ENCODE measurements at regions not wholly inside any gene's neighbourhood (a gene's known extent, or its start where the extent isn't known, plus 50 kb on each side); places are given as distances from the start of the nearest gene placed in this dataset.
A peak's percentile ranks its signal among the peaks of the same experiment; 100 is the strongest.

DNA sequence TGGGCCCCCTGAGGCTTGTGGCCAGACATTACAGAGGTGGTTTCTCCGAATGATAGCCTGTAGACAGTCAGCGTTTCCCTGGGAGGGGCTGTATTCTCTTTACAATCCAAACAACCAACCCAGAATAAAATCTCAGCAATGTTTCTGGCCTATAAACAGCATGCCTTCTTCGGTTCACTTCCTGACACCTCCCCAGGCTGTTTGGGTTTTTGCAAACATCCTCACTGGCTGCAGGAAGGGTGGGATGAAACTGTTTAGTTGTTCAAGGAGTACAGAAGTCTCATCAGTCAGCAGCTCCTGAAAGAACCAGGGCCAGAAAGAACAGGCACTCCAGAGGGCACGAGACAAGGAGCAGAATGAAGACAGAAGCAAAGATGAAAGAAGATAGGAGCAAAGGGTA is 350.0 kb downstream of the QKI start:
- TF ChIP-seq CTCF (optimal IDR thresholded peaks at IDR 0.05 in 1 of 3, IDR thresholded peaks at IDR 0.05 in 1 of 3, conservative IDR thresholded peaks at IDR 0.05 in 1 of 3; ENCODE audit: extremely low read depth in 1 of 3, insufficient read depth in 2 of 3, low read length in 3 of 3) (no peak), EZH2 (IDR thresholded peaks at IDR 0.05; ENCODE audit: low read length) (no peak)
- DNase-seq (ENCODE audit: low read depth, low spot score) (no peak), FAIRE-seq (peak; percentile 44)
- dilution Hi-C loops (cut with MboI; ENCODE audit: extremely low pct_ligation_motif_present, low sequenced_read_pairs) = no loop called here
- H3K27ac ChIP-seq (ENCODE audit: control insufficient read depth, insufficient read depth, low read length) = no peak overlapping the region
- peak overlapping the region; percentile 20 for H3K4me2 ChIP-seq (ENCODE audit: control insufficient read depth, extremely low read depth, insufficient read depth, low read depth, low read length)
- no peaks in the 10 kb centered on the region for H3K9me3 ChIP-seq (ENCODE audit: control insufficient read depth, low read depth, low read length)
- peaks cover 10% of the 10 kb centered on the region for H3K4me1 ChIP-seq (ENCODE audit: control insufficient read depth, extremely low read depth, insufficient read depth, low read length)
- H4K20me1 ChIP-seq (ENCODE audit: control insufficient read depth, extremely low read depth, insufficient read depth, low read length) = no peaks in the 10 kb centered on the region
- peak overlapping the region; percentile 77 for H2AFZ ChIP-seq (ENCODE audit: control insufficient read depth, low read length)
- no peak overlapping the region for H3K4me3 ChIP-seq (ENCODE audit: control insufficient read depth in 2 of 3, extremely low read depth in 1 of 3, insufficient read depth in 2 of 3, low read depth in 1 of 3, low read length in 3 of 3)
- no peaks in the 10 kb centered on the region for H3K79me2 ChIP-seq (ENCODE audit: control insufficient read depth, insufficient read depth, low read length)
- no peaks in the 10 kb centered on the region for H3K27me3 ChIP-seq (ENCODE audit: control insufficient read depth, extremely low read depth, insufficient read depth, low read length)
- no peak overlapping the region for H3K9ac ChIP-seq (ENCODE audit: control insufficient read depth, extremely low read depth, insufficient read depth, low read length)
- no peaks in the 10 kb centered on the region for H3K36me3 ChIP-seq (ENCODE audit: control insufficient read depth in 2 of 2, extremely low read depth in 1 of 2, insufficient read depth in 2 of 2, low read length in 2 of 2)
- H3K9me1 ChIP-seq (ENCODE audit: control insufficient read depth, extremely low read depth, insufficient read depth, low read length) = no peaks in the 10 kb centered on the region

DNA sequence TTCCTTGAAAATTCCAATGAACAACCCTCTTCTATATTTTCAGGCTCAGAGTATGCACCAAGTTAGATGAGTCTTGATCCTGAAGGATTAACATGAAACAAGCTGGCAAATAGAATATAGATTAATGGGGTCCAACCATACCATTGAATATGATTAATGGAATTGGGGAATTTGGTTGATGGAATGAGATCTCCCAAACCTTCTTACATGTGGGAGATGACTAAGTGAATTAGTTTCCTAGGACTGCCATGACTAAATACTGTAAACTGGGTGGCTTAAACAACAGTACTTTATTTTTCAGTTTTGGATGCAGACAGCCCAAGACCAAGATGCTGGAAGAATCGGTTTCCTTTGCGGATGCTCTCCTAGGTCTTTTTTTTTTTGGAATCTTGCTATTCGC is 347.0 kb downstream of the QKI start:
- no peak overlapping the region for H3K4me3 ChIP-seq (ENCODE audit: control insufficient read depth in 2 of 3, extremely low read depth in 1 of 3, insufficient read depth in 2 of 3, low read depth in 1 of 3, low read length in 3 of 3)
- dilution Hi-C loops (cut with MboI; ENCODE audit: extremely low pct_ligation_motif_present, low sequenced_read_pairs) = no loop called here
- H3K9me3 ChIP-seq (ENCODE audit: control insufficient read depth, low read depth, low read length) = no peaks in the 10 kb centered on the region
- no peak for DNase-seq (ENCODE audit: low read depth, low spot score)
- H3K4me2 ChIP-seq (ENCODE audit: control insufficient read depth, extremely low read depth, insufficient read depth, low read depth, low read length) = no peak overlapping the region
- H3K9ac ChIP-seq (ENCODE audit: control insufficient read depth, extremely low read depth, insufficient read depth, low read length) = no peak overlapping the region
- H4K20me1 ChIP-seq (ENCODE audit: control insufficient read depth, extremely low read depth, insufficient read depth, low read length) = no peaks in the 10 kb centered on the region
- H3K79me2 ChIP-seq (ENCODE audit: control insufficient read depth, insufficient read depth, low read length) = no peaks in the 10 kb centered on the region
- H3K4me1 ChIP-seq (ENCODE audit: control insufficient read depth, extremely low read depth, insufficient read depth, low read length) = peaks cover 8% of the 10 kb centered on the region
- H3K27ac ChIP-seq (ENCODE audit: control insufficient read depth, insufficient read depth, low read length) = no peak overlapping the region
- no peaks in the 10 kb centered on the region for H3K27me3 ChIP-seq (ENCODE audit: control insufficient read depth, extremely low read depth, insufficient read depth, low read length)
- no peak for FAIRE-seq
- no peaks in the 10 kb centered on the region for H3K9me1 ChIP-seq (ENCODE audit: control insufficient read depth, extremely low read depth, insufficient read depth, low read length)
- TF ChIP-seq EZH2 (IDR thresholded peaks at IDR 0.05; ENCODE audit: low read length) (no peak), CTCF (optimal IDR thresholded peaks at IDR 0.05 in 1 of 3, IDR thresholded peaks at IDR 0.05 in 1 of 3, conservative IDR thresholded peaks at IDR 0.05 in 1 of 3; ENCODE audit: extremely low read depth in 1 of 3, insufficient read depth in 2 of 3, low read length in 3 of 3) (no peak)
- H2AFZ ChIP-seq (ENCODE audit: control insufficient read depth, low read length) = no peak overlapping the region
- no peaks in the 10 kb centered on the region for H3K36me3 ChIP-seq (ENCODE audit: control insufficient read depth in 2 of 2, extremely low read depth in 1 of 2, insufficient read depth in 2 of 2, low read length in 2 of 2)

Data from keratinocyte (primary cell).